ENCODE measurements at regions not wholly inside any gene's neighbourhood (a gene's known extent, or its start where the extent isn't known, plus 50 kb on each side); places are given as distances from the start of the nearest gene placed in this dataset.

- TF ChIP-seq CTCF (conservative IDR thresholded peaks at IDR 0.05; ENCODE audit: low read depth in 2 of 2) (no peak), EZH2phosphoT487 (IDR thresholded peaks at IDR 0.05; ENCODE audit: unreplicated experiment) (no peak), NANOG (IDR thresholded peaks at IDR 0.05; ENCODE audit: borderline replicate concordance) (no peak), CREB1 (CRISPR knock-in tag; IDR thresholded peaks at IDR 0.05; ENCODE audit: low read depth) (no peak), ZNF462 (CRISPR knock-in tag; IDR thresholded peaks at IDR 0.05) (no peak), JUNB (IDR thresholded peaks at IDR 0.05; ENCODE audit: unreplicated experiment) (no peak)
These were observed 152.7 kb downstream of the TBXT start (continued) for GRCh38 chr6:166014966-166015365.

GRCh38 chr6:166010136-166010960 is 157.3 kb downstream of the TBXT start:
- H3K9me3 Mint-ChIP-seq: no peaks in the 10 kb centered on the region
- Histone ChIP-seq H3K4me3 (no peak overlapping the region), H3F3A (replicated peaks; ENCODE audit: low read depth) (no peaks in the 10 kb centered on the region), H2AFZ (no peak overlapping the region), H3K27ac (ENCODE audit: low read depth) (no peak overlapping the region), H3K4me2 (no peak overlapping the region), H4K20me1 (replicated peaks; ENCODE audit: insufficient read depth) (peaks cover 8% of the 10 kb centered on the region; the same call in 1 of the 2 replicates), H3K36me3 (ENCODE audit: insufficient read depth) (no peaks in the 10 kb centered on the region), H3K4me1 (ENCODE audit: insufficient read depth) (peaks cover 27% of the 10 kb centered on the region), H3K79me2 (replicated peaks; ENCODE audit: insufficient read depth) (no peaks in the 10 kb centered on the region), H3K27me3 (ENCODE audit: insufficient read depth) (peaks cover 64% of the 10 kb centered on the region), H3K9me2 (ENCODE audit: insufficient read depth) (peaks cover 3% of the 10 kb centered on the region; the same call in 1 of the 2 replicates)
- peaks cover 50% of the 10 kb centered on the region for H3K27me3 Mint-ChIP-seq (ENCODE audit: insufficient read depth, low read depth, poor library complexity)
- no peak overlapping the region for H3K27ac Mint-ChIP-seq
- no peak overlapping the region for H3K4me3 Mint-ChIP-seq
- DNase-seq (ENCODE audit: low spot score) (no peak), ATAC-seq (no peak)
- no peaks in the 10 kb centered on the region; the same call in 2 of the 3 replicates for H3K36me3 Mint-ChIP-seq (ENCODE audit: low read depth)
- peaks cover 23% of the 10 kb centered on the region for H3K4me1 Mint-ChIP-seq
- TF ChIP-seq ETS1 (IDR thresholded peaks at IDR 0.05): no peak
- TF ChIP-seq ZNF114 (CRISPR knock-in tag; IDR thresholded peaks at IDR 0.05): no peak
- TF ChIP-seq EZH2 (IDR thresholded peaks at IDR 0.05; ENCODE audit: low read depth, unreplicated experiment): no peak
- no peak for TF ChIP-seq CTCF (conservative IDR thresholded peaks at IDR 0.05; ENCODE audit: low read depth in 2 of 2)
- TF ChIP-seq STAT1 (IDR thresholded peaks at IDR 0.05; ENCODE audit: unreplicated experiment): no peak
- TF ChIP-seq JUNB (IDR thresholded peaks at IDR 0.05; ENCODE audit: unreplicated experiment): no peak
- no peak for TF ChIP-seq EZH2phosphoT487 (IDR thresholded peaks at IDR 0.05; ENCODE audit: unreplicated experiment)
- TF ChIP-seq NANOG (IDR thresholded peaks at IDR 0.05; ENCODE audit: borderline replicate concordance): no peak

Data from GM23338 (cell line).